Stimulated activated CD8-positive, alpha-beta memory T cell treated with anti-CD3 and anti-CD28 coated beads, Interleukin-2, amount 100 ng/mL, for 1 hour (primary cell): ENCODE measurements at regions not wholly inside any gene's neighbourhood (a gene's known extent, or its start where the extent isn't known, plus 50 kb on each side); places are given as distances from the start of the nearest gene placed in this dataset.

ENCODE experiments used
- DNase-seq, 2 donors: peaks; one replicate each; pipeline ENCODE4 v3.0.0-alpha.2; 2020; ENCODE audit warnings: low read depth in 2 of 2

DNA sequence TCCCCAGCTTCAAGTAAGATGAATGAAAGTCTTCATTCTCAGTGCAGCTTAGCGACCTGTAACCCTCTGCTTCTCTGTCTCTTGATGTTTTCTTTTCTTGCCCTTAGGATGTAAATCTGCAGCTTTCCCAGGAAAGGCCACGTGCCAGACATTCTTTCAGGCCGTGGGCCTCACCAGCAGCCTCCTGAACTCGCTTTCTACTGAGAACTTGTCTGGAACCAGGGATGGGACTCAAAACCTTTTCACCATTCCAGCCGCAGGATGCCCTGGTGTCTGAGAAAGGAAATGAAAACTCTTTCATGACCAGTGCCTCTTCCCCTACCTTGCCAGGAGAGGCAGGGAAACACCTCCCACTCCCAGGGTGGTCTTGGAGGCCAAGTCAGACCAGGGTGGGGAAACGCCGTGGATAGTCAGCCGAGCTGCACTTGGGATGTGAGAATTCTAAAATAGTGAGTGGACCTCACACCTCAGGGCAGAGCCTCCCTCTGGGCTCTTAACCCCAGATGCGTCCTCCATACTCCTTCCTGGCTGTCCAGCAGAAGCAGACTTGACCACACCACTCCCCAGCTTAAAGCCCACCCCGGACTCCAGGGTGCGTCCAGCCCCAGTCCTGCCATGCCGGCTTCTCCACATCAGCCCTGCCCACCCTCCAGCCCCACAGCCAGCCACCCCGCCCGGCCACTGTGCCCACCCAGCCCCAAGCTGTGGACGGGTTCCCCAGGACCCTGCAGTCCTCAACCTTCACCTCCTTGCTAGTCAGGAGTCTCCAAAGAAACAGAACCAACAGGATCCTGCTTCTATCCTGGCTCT, 115.5 kb downstream of the TWIST2 start:
- DNase-seq = no peak

DNA sequence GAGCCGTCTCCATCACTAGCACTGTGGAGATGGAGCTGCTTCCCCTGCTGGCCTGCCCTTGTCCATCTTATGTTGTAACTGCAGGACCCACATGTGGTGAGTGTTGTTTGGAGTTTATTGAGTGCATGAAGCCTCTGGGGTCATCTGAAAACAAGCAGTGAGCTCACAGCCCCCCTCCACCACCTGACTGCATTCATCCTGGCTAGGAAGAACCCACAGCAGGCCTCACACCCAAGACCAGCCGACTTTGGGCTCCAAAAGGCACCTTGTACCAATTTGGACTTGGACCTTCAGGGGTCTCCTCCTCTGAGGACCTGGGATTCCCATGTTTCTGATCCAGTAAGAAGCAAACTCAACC, 116.1 kb downstream of the TWIST2 start:
- DNase-seq = no peak

DNA sequence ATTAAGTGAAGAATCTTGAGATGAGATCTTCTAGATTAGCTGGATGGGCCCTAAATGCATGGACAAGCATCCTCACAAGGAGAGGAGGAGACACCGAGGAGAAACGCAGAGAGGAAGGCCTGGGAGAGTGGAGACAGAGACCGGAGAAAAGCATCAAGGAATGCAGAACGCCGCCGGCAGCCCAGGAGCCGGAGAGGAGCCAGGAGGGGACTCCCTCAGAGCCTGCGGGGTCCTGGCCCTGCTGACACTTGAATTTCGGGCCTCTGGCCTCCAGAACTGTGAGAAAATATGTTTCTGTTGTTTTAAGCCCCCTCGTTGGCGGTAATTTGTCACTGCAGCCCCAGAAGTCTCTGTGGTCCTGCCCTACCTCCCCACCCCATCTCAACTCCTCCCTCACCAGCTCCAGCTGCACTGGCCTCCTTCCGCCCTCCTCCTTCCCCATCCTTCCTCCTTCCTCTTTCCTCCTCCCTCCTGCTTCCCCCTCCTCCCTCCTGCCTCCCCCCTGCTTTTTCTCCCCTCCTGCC, 116.7 kb downstream of the TWIST2 start:
- DNase-seq = no peak

DNA sequence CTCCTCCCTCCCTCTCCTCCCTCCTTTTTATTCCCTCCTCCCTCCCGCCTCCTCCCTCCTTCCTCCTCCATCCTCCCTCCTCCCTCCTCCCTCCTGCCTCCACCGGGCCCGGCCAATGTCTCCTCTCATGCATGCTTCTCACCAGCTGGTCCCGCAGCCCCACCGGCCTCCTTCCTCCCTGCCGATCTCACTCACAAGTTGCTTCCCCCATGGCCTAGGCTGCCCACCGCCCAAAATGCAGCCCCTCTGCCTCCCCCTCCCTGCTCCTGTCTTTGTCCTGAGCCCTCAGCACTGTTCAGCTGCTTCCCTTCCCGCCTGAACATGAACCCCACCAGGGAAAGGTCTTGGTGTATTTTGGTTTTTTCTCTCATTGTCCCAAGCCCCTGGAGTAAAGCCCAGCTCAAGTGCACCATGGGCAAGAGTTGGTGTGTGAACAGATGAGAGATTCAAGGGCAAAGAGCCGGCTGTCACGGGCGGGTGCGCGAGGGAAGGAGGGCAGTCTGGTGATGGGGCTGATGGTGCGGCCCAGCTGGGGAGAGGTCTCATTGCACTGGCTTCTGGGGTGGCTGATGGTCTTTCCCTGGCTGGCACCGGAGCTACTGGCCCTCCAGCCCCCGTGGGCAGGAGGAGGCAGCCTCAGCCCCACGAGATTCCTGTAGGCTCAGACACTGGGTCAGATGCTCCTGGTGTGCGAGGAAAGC, 117.6 kb downstream of the TWIST2 start:
- DNase-seq = no peak

DNA sequence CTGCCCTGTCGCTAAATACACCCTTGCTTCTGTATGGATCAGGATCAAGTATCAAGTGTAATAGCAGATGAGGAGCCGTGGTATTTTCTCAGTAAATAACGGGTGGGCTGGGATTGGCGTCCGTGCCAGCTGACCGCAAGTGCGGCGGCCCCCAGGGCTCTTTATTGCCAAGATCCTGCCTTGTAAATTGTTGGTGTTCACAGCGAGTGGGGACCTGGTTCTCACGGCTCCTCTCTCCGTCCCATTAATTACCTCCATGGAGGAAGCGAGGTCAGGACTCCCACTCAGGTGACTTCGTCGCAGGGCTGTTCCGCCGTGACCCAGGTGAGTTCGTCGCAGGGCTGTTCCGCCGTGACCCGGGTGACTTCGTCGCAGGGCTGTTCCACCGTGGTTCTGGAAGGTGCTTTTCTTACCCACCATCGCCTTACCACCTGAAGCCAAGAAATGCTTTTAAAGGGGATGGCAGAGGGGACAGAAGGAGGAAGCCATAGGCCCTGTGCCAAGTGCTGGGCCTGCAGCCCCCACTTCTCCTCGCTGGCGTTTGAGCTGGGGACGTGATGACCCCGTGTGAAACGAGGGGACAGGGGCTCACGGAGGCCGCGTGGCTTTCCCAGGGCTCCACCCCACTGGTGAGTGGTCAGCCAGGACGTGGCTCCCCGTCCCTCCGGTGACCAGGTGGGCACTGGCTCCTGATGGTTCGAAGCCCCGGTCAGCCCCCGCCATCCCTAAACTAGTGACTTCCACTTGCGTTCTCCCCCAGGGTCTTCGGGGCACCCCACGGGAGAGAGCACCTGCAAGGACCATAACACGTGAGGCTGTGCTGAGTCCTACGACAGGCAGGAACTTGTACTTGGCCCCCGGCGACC, 118.4 kb downstream of the TWIST2 start:
- DNase-seq = no peak

DNA sequence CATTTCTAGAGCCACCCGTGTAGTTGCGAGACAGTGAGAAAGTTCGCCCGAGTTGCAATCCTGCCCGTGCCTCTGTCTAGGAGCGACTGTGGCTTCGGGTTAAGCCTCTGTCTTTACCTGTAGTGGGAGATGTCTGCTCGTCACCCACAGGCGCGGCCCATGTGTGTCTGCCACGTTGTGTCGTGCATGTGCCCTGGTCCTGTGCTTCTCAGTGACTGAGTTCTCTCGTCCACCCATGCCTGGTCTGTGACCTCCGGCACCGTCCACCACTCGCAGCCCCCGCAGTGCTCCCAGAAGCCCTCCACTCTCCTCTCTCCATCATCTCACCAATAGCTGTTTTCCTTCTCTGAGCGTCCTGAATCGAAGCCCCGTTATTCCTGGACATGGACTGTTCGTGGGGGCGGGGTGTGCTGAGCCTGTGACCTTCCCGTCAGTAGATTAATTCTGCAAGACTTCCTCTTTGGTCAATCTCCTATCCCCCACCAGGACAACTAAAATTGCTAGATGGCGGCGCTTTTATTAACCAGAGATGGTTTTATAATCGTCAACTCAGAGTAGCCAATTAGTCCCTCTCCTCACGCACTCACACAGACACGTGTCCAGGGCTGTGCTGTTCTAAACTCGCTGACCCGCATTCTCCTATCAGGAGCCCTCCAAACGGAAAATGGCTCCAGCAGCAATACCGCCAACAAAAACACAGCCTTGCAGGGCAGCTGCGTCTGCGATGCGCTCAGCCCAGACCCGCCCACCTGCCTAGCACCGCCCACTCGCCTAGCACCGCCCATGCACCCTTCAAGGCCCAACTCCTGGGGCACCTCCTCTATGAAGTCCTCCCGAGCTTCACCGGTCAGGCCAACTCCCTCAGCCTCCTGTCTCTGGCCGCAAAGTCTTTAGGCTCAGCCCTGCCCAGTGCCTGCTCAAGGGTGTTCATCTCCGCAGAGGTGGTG, 119.4 kb downstream of the TWIST2 start:
- no peak for DNase-seq

DNA sequence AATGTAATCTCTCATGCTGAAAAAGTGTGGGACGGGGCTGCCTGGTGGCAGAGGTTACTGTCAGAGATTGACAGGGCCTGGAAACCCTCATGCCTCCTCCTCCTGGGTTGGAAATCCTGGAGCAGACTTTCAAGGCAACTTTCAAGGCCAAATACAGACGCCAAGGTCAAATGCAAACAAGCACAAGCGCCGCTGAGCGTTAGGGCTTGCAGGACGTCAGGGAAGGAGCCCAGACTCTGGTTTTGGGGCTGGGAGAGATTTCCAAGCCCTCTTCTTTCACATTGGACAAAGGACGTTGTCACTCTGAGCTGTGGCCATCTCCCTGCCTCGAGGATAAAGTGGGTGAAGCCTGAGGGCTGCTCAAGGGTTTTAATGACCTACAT, 120.1 kb downstream of the TWIST2 start:
- no peak for DNase-seq

DNA sequence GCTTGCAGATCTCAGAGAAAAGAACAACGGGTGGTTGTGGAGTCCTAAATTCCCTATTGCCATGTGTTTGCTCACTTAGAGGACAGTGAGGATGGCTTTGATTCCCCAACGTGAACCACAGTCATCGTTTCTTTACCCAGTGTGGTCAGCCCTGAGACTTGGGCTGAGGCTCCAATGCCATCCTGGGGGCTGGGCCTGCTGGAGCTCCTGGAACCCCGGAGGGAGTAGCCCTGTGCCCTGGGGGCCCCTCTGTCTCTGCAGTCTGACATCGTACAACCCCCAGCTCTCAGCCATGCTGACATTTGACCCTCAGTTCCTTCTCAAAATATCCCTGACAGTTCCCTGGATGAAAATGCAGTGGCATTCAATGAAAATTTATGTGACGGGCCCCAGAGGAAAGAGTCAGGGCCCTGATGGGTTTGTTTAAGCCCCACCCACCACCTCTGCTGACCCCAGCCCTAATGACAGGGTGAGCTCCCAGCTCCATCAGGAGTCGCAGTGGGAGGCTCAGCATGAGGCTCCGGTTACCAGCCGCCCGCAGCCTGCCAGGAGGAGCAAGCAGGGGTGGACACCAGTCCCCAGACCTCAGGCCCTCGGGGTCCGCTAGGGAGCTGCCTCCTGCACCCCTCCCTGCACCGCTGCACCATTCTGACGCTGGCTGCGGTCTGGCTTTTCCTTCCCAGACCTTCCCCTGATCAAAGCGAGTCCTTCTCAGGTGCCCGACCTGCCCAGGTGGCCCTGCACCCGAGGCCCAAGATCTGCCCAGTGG, 120.9 kb downstream of the TWIST2 start:
- DNase-seq = no peak

DNA sequence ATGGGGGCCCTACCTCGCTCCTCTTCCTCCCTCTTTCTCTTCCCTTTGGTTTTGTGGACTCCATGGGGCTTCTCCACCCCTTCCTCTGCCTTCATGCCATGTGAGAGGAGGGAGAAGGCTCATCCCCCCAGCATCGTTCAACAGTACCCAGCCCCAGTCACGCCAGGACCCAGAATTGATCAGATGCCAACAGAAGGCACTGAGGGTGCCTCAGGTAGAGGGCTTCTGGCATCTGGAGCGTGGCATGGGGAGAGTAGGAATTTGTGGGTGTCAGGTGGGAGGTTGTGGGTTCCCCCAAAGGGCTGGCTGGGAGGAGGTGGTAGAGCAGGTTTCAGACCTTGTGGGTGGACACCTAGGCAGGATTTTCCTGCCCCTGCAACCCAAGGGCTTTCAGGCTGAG, 122.0 kb downstream of the TWIST2 start:
- no peak for DNase-seq

DNA sequence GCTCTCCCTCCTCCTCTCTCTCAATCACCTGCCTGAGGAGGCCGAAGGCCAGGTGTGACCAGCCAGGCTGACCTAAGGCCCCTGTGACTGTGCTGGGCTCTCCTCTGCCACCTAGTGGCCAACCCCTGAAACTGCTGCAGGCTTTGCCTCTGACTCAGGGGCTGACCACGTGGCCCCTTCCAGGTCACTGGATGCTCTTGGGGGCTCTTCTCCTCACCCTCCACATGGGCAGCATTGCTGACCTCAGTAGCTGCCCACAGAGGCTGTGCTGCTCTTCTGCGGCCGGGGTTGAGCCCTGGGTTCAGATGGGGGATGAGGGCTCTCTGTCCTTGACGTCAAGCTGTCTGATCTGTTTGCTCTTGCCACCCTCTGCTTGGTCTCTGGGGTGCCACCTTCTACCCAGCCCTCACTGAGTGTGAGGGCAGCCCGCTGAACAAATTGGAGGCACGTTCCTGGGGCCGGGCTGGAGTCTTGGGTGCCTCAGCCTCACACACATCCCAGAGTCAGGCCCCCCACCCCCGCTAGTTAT, 122.7 kb downstream of the TWIST2 start:
- peak in 1 of 2 donors; percentile 7 for DNase-seq

DNA sequence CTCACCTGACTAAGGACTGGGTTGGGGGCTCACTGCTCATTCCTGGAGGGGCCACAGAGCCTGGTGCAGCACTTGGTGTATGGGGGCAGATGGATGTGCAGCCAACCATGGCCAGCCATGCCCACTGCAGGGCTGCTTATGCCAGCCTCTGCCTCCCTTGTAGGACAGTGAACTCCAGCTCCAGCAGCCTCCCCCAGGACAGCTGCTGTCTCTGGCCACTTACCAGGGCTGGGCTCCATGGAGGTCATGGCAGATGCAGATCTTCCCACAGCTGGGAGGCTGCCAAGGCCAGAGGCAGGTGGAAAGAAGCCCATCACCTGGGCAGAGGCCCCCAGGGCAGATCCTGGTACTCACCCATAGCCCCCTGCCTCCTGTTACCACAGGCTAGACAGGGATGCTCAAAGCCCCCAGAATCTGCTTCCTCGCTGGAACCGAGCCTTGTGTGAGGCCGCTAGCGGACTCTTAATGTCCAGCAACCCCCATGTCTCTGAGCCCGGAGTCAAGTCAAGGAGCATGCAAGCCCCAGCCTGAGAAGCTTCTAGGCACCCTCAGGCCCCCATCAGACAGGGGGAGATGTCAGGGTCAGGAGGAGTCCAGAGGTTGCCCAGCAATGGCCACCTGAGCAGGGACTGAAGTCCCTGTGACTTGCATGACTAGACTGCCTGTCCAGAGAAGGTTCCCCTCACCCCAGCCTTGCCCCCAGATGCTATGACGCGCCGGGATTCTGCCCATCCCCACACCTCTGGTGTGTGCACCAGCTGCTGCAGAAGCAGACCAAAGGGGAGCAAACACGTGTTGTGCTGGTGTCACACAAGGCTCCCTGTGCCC, 123.6 kb downstream of the TWIST2 start:
- DNase-seq = no peak

DNA sequence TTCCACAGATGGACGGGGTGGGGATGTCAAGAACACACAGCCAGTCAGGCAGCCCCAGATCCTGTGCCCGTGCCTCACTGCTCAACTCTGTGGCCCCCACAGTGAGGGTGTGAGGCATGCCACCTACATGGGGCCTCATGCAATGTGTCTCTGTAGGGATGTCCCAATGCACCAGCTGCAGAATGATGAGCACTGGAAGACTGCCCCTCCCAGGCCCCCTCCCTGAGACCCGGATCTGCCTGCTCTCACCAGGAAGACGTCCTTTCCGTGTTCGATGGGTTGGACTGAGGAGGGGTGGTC, 124.2 kb downstream of the TWIST2 start:
- DNase-seq = no peak

DNA sequence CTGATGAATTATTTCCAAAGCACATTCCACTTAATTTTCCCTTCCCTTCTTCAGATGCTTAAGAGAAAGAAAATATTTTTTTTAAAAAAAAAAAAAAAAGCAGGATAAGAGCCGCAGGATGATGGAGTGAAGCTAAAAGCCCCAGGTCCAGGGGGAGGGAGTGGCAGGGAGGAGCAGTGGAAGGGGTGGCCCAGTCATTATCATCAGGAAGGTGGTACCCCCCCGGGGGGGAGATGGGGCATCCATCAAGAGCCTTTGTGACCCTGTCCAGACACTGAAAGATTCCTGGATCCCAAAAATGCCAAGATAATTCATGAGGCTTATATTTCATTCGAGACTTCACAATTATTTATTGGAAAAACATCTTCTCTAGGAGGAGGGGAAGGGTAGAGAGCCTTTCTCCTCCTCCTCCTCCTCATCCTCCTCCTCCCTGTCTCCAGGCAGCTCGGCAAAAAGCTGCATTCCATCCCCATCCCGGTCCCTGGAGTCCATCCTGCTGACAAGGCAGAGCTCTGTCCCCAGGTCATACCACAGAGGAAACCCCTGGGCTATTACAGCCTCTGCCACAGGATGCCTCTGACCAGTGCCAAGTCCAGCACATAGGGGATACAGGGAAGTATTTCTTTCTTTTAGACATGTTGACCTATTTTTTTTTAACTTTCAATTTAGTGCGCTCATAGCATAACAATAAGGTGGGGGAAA, 125.3 kb downstream of the TWIST2 start:
- DNase-seq = no peak

DNA sequence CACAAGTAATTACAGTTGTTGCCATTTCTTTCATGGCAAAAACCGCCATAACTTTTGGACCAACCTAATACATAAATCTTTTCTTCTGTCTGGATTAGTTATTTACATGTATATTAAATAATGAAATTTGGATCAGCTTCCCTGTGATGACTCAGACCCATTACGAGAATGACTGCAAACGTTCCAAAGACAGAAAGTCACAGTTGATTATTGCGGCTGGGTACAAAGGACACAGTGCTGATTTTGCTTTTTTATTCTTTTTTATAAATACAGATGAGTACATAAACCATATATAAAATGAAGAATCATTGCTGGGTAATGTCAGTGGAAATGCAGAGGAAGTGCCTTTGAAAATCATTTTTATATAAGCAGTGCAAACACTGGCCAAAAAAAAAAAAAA, 126.2 kb downstream of the TWIST2 start:
- DNase-seq = no peak

DNA sequence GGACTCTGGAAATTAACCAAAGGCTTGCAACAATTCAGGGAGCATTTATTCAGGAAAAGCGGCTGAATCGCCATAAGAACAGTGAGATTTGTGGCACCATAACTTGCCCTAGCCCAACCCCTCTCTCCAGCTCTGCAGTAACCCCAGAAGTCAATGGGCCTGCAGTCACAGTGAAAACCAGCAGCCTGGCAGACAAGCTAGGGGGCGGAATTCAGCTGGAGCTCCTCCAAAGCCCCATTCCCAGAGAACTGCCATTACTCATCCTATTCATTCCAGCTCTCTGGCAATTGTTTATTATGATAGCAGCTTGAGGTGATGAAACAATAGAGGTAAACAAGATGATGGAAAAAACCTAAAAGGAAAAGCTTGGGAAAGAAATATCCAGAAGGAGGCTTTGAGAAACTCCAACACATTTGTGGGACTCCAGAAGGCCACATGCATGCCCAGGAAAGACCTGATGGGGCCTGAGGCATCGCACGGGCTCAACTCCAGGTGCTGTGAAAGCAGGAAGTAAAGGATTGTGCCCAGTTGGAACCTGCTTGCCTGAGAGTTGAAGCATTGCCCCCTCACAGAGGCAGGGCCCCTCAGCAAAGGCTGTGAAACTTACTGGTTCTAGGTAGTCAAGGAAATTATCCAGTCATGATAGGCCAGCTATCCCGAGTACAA, 126.7 kb downstream of the TWIST2 start:
- no peak for DNase-seq

DNA sequence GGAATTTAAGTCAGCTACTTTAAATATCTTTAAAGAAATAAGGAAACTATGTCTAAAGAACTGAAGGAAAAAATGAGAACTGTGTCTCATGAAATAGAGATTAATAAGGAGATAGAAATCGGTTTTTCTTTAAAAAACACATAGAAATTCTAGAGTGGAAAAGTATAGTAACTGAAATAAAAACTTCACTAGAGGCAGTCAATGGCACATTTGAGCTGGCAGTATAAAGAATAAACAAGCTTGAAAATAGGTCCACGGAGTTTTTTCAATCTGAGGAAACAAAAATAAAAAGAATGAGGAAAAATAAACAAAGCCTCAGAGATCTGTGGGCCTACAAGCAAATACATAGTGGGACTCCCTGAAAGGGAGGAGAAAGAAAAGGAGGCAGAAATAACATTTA, 127.5 kb downstream of the TWIST2 start:
- DNase-seq = no peak

DNA sequence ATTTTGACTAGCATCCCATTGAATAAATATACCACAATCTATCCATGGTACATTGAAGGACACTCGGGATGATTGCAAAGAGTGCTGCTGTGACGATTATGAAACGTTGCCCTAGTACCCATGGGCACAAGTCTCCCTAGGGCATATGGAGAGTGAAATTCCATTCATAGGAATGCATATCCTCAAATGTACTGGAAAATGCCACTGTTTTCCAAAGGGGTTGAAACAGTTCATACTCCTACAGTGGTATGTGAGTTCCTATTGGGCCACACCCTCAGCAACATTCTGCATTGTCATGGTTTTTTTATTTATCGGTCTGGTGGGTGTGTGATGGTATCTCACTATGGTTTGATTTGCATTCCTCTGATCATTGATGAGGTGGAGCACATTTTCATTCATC, 130.6 kb downstream of the TWIST2 start:
- DNase-seq = no peak

DNA sequence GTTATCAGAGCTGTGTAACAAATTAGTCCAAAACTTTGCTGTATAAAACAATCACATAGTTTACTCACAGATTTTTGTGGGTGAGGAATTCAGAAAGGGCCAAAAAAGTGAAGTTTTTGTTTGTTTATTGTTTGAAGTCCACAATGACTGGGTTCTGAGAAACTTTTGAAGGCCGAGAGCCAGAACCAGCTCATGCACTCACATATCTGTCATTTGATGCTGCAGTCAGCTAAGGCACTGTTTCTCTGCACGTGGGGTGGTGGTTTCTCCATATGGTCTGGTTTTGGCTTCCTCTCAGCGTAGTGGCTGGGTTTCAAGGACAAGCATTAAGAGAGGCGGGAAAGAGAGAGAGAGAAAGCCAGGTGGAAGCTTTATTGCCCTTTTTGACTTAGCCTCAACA, 131.8 kb downstream of the TWIST2 start:
- no peak for DNase-seq
